HG02798 (cell line): ENCODE measurements at regions not wholly inside any gene's neighbourhood (a gene's known extent, or its start where the extent isn't known, plus 50 kb on each side); places are given as distances from the start of the nearest gene placed in this dataset.
A peak's percentile ranks its signal among the peaks of the same experiment; 100 is the strongest.
"Not testable (repeated sequence)": the region's sequence is repeated elsewhere in the genome, so short reads cannot be mapped to it uniquely, and the experiment has no call there.

Experiments used
- ATAC-seq: cut with Tn5 transposase; IDR thresholded peaks from one replicate; pipeline ENCODE4 v1.9.1; 2021; ENCODE audit warnings: mild to moderate bottlenecking; ENCODE audit not compliant: unreplicated experiment, poor library complexity

- no peak for ATAC-seq
Observed at GRCh38 chr3:15979900-15980299, 182.1 kb upstream of the ANKRD28 start.

DNA sequence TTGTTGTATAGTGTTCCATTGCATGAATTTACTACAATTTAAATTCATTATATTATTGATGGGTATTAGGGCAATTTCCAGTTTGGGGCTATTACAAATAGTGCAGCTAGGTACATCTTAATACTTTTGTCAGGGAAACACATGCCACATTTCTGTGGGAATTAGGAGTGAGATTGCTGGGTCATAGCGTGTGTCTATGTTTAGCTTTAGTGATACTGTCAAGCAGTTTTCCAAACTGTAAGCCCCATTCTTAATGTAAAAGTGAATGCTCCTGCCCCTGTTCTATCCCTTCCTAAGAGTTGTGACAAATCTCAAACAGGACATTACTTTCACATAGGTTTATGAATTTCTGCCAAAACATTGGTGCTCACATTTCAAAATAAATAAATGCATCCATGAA, 184.5 kb upstream of the ANKRD28 start:
- ATAC-seq, result no peak

- ATAC-seq, result no peak
Observed at GRCh38 chr3:15982667-15983196, 185.0 kb upstream of the ANKRD28 start.

DNA sequence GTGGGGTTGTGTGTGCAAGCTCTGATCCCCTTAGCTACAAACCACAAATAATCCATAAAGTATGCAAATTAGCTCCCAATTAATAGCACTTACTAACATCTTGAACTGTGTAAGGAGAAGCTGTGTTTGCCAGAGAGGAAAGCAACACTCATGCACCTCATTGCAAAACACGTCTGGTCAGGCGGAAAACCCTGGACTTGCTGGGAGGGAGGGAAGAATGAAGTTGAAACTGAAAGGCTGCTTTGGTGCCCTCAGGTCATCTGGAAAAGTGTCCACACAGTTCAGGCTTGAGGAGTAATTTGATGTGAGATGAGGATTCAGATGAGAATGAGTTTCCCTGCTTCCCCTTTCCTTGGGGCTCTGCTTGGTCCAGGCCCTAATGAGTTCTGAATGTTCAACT, 185.5 kb upstream of the ANKRD28 start:
- ATAC-seq, result no peak

GRCh38 chr3:15983693-15984092, 185.9 kb upstream of the ANKRD28 start:
- no peak for ATAC-seq

DNA sequence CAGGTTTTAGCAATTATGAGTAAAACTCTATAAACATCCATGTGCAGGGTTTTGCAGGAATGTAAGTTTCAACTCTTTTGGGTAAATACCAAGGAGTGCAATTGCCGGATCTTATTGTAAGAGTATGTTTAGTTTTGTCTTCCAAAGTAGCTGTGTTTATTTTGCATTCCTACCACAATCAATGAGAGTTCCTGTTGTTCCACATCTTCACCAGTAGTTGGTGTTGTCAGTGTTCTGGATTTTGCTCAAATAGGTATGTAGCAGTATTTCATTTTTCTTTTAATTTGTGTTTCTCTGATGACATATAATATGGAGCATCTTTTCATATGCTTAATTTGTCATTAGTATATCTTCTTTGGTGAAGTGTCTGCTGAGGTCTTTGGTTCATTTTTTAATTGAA, 185.1 kb upstream of the GALNT15 start:
- no peak for ATAC-seq

DNA sequence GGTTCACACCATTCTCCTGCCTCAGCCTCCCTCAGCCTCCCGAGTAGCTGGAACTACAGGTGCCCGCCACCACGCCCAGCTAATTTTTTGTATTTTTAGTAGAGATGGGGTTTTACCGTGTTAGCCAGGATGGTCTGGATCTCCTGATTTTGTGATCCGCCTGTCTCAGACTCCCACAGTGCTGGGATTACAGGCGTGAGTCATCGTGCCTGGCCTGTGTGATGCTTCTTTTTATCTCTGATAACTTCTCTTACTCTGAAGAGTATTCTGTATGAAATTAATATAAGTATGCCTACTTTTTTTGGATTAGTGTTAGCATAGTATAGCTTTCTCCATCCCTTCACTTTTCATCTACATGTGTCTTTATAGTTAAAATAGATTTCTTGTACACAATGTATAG, 180.8 kb upstream of the GALNT15 start:
- not testable (repeated sequence) for ATAC-seq

DNA sequence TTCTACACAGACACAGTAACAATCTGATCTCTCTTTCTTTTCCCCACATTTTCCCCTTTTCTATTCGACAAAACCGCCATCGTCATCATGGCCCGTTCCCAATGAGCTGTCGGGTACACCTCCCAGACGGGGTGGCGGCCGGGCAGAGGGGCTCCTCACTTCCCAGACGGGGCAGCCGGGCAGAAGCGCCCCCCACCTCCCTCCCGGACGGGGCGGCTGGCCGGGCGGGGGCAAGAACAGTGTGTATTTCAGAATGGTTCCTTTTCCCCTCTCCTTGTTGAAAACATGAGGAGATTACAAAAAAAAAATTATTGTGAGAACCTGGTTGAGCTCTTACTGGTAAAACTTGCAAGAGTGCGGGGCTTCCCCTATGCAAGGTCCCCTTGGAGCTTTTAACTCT, 178.0 kb upstream of the GALNT15 start:
- ATAC-seq, result not testable (repeated sequence)

DNA sequence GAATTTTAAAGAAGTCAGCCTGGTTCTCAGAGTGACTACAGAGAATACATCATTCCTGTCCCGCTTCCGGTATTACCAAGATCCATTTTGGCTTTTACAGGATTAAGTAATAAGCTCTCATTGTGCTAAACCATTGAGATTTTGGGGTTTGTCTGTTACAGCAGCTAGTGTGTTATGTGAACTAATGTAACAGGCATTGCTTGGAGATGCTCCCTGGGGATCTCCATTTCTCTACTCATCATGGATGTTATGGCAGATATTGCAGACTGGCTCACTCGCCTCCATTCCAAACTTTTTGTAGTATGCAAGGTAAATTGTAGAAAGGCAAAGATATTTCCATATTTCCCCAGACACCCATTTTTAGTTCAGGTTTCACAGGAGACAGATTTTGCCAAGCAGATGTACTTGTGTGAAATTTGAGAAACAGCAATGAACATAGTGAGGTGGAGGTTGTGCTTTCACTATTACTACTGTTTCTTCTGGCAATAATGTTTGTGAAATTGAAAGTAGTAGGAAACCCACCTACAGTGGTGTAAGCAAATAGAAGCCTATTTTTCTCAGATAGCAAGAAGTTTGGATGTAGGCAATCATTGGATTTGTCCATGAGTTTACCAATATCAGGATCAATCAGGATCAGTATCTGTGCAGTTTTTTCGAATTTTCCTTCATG, 177.1 kb upstream of the GALNT15 start:
- peak; percentile 68 for ATAC-seq

- no peak for ATAC-seq
Observed at GRCh38 chr3:15998911-15999310, 175.6 kb upstream of the GALNT15 start.

- no peak for ATAC-seq
Observed at GRCh38 chr3:16004812-16005211, 169.7 kb upstream of the GALNT15 start.

DNA sequence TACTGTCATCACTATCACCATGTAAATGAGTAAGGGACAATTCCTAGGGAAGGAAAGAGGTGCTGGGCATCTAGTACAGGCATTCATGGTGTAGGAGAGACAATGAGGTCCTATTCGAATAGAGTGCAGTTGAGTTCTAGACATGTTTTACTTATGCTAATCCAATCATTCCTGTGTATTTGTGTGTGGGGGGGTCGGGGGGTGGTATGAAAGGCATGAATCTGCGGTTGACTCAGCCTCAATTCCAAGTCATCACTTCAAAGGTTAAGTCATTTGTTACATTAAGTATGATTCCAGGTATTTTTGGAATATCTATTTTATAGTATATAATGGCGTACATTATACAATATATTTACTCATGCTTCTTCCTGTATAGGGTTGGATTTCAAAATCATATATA, 163.1 kb upstream of the GALNT15 start:
- no peak for ATAC-seq

- no peak for ATAC-seq
Observed at GRCh38 chr3:16012086-16012485, 162.4 kb upstream of the GALNT15 start.

GRCh38 chr3:16013568-16013967, 160.9 kb upstream of the GALNT15 start:
- ATAC-seq, result no peak

- ATAC-seq, result not testable (repeated sequence)
Observed at GRCh38 chr3:16021801-16022200, 152.7 kb upstream of the GALNT15 start.

- ATAC-seq, result not testable (repeated sequence)
Observed at GRCh38 chr3:16023881-16024280, 150.6 kb upstream of the GALNT15 start.

DNA sequence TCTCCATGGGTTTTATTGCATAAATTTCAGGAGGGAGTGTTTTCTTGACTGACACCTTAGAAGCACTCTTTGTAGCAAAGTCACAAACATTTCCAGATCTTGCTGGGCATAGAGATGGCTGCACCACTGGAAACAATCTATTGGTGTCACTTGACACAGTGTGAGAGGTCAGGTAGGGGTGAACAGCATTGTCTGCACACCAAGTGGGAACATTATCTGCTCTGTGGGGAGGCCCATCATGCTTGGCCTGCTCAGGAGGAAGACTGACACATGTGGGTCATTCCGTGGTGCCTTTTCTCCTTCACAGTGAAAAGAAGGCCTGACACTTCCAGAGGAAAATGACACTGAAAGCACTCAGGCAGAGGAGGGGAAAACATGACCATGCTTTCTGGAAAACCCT, 149.9 kb upstream of the GALNT15 start:
- no peak for ATAC-seq

GRCh38 chr3:16026753-16027152, 147.7 kb upstream of the GALNT15 start:
- no peak for ATAC-seq

DNA sequence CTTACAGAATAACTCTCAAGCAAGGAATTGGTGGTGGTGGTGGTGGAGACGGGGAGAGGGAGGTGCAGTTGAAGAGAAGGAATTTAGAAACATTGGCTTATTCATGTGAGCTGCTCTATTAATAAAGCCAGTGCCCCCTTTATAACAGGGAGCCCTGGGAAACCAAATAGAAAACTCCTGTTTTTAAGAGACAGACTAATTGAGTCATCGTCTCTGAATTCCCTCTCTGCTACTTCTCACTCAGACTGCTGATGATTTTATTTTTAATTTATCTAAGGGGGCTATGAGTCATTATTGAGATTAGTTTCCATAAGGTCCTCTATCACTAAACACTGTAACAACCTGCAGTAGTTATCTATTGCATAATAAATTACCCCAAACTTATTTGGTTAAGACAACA, 145.9 kb upstream of the GALNT15 start:
- no peak for ATAC-seq

- no peak for ATAC-seq
Observed at GRCh38 chr3:16030342-16030741, 144.1 kb upstream of the GALNT15 start.

GRCh38 chr3:16031434-16031833, 143.0 kb upstream of the GALNT15 start:
- no peak for ATAC-seq

DNA sequence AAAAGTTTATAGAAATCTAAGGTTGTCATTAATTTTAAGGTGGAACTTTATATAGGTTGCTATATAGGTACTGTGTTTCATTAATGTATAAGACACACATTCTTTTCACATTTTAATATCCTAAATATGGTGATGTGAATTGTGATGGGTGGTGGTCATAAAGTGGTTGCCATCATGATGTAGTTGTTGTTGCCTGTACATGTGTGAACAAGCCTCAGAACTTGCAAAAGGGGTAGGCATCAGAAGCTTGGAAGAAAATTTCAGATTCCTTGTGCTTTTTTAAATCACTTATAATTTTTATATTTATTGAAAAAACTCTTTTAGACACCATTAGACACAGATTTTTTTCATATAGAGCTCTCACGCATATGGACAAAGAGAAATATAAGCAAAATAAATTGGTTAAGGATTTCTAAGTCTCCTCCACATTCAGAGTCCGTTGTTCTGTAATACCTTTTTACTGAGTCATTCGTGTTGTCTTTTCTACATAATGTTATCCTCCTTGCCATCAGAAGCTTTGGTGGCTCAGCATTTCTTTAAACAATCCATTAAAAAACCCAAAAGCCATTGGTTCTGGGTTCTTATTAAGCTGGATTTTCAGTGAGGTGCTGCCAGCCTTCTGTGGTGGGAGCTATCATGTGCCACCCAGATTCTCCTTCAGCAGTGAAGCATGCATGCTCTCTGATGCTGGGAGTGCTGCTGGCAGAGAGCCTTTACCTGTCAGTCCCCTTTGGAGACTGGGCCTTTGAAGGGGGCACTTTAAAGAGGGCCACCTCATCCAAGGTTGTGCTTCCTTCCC, 140.4 kb upstream of the GALNT15 start:
- ATAC-seq, result no peak
